AG10803 (cell line): ENCODE measurements at regions not wholly inside any gene's neighbourhood (a gene's known extent, or its start where the extent isn't known, plus 50 kb on each side); places are given as distances from the start of the nearest gene placed in this dataset.
"Not testable (repeated sequence)": the region's sequence is repeated elsewhere in the genome, so short reads cannot be mapped to it uniquely, and the experiment has no call there.

ENCODE experiments used
- DNase-seq: peaks from one replicate; pipeline ENCODE4 v3.0.0; 2010; ENCODE audit warnings: low read depth
- H3K4me3 ChIP-seq: 2 replicates; pipeline ENCODE4 v1.5.1; 2011; ENCODE audit warnings: mild to moderate bottlenecking, low read length, control low read depth
- CTCF ChIP-seq: conservative IDR thresholded peaks from 2 replicates; pipeline ENCODE4 v1.5.1; 2011; ENCODE audit warnings: mild to moderate bottlenecking, low read length, control low read depth, inconsistent platforms

- peak; percentile 29 for DNase-seq
- no peak overlapping the region for H3K4me3 ChIP-seq
- no peak for TF ChIP-seq CTCF
Observed at GRCh38 chr14:86779416-86779815, 1213.6 kb downstream of the GALC start.

- DNase-seq, result peak; percentile 60
- no peak for TF ChIP-seq CTCF
- no peak overlapping the region for H3K4me3 ChIP-seq
Observed at GRCh38 chr14:86777963-86778602, 1214.9 kb downstream of the GALC start.

GRCh38 chr14:86775896-86776295, 1217.1 kb downstream of the GALC start:
- DNase-seq, H3K4me3 ChIP-seq: not testable (repeated sequence)

GRCh38 chr14:86774916-86775315, 1218.1 kb downstream of the GALC start:
- H3K4me3 ChIP-seq, result no peak overlapping the region
- no peak for TF ChIP-seq CTCF
- DNase-seq, result no peak

GRCh38 chr14:86772075-86772474, 1220.9 kb downstream of the GALC start:
- no peak overlapping the region for H3K4me3 ChIP-seq
- no peak for TF ChIP-seq CTCF
- no peak for DNase-seq

- H3K4me3 ChIP-seq, result no peak overlapping the region
- no peak for TF ChIP-seq CTCF
Observed at GRCh38 chr14:86770186-86770585, 1222.8 kb downstream of the GALC start.

GRCh38 chr14:86766469-86766868, 1226.5 kb downstream of the GALC start:
- no peak for TF ChIP-seq CTCF
- no peak for DNase-seq
- H3K4me3 ChIP-seq, result no peak overlapping the region

More at GRCh38 chr14:86770186-86770585, 1222.8 kb downstream of the GALC start:
- DNase-seq, result no peak
